GM11168 (cell line): ENCODE measurements at regions not wholly inside any gene's neighbourhood (a gene's known extent, or its start where the extent isn't known, plus 50 kb on each side); places are given as distances from the start of the nearest gene placed in this dataset.
"Not testable (repeated sequence)": the region's sequence is repeated elsewhere in the genome, so short reads cannot be mapped to it uniquely, and the experiment has no call there.

Source experiments
- in situ Hi-C: fragments of 300-500 bp; cut with MboI; formaldehyde crosslinking; loops from one replicate; pipeline ENCODE4 v1.12.0; 2022; ENCODE audit warnings: low sequenced_read_pairs; ENCODE audit not compliant: unreplicated experiment

GRCh38 chr2:116891191-116891590 lies 923.3 kb upstream of the DDX18 start:
- in situ Hi-C loops: no loop called here

GRCh38 chr2:116911540-116911939 lies 903.0 kb upstream of the DDX18 start:
- in situ Hi-C loops: no loop called here

DNA sequence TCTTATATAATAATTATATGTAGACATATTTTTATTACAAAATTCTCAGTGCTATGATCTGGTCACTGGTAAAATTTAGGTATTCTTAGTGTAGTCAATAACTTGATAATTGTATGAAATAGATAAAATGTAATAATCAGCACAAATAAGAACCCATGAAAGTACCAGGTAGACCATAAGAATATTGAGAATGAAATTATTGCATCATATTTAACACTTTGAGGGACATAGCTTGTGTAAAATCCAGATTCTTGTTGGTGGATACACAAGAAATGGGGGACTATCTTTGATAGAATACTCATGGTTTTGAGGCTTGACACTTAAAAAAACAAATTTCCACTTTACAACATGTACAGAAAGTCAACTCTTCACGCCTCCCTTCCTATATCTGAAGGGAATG lies 898.8 kb upstream of the DDX18 start:
- in situ Hi-C loops: no loop called here

- in situ Hi-C loops: no loop called here
Measured at GRCh38 chr2:116917196-116917595, 897.3 kb upstream of the DDX18 start.

DNA sequence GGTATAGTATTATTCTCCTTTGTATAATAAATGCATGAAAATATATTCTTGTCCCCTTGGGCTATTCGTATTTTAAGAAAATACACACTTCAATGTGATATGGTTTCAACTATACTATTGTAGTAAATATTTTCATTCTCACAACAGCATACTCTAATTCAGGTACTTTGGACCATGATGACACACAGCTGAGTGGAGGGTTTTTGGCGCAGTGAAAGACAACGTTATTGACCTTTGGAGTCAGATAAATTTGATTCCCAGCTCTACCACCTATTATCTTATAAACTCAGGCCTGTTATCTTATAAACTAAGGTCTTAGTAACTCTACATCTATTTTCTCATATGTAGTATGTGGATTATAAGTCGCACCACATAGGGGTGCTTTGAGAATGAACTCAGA lies 895.9 kb upstream of the DDX18 start:
- in situ Hi-C loops: no loop called here

DNA sequence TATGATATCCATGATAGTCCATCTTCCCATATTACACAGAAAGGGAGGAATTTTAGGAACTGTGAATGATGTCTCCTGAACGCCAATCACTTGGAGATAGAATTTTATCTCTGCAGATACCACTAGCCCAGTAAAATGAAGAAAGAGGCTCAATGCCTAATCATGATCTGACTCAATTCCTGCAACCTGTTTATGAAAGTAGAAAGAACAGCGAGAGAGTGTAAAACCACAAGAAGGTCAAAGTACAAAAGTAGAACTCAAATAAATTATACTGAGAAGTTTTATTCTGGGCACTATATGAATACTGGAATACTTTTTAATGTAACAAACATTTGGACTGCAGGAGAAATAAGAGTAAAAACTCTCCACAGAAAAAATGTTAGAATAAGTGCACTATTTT lies 892.1 kb upstream of the DDX18 start:
- in situ Hi-C loops: no loop called here

GRCh38 chr2:116924509-116924908 lies 890.0 kb upstream of the DDX18 start:
- in situ Hi-C loops: no loop called here

DNA sequence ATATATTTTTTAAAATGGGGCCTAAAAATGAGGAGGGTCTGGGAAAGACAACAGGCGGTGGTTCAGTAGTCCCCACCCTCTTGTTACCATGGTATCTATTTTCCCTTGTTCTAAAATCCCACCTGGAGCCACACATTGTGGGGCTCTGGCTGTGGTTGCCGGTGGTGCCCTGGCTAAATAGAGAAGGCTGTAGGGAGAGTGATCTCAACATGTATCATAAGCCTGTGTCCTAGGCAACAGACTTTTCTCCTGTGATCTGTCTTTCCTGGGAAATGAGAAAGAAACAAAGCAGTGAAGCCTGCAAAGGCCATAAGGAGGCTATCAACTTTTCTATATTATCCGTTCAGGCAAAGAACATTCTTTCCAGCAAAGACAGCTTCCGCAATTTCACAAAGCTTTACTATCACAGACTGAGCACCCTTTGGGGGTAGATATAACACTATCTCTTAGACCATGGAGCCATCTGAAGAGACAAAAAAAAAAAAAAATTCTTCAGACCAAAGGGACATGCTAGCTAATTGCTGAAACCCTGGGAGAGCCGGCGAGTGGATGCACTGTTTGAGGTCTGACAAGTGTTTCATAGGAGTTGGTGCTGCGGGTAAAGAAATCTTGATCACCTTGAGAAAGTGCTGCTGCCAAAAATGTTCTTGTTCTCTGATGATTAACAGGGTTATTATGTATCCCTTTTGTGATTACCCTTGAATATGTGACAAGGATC lies 879.2 kb upstream of the DDX18 start:
- in situ Hi-C loops: no loop called here

GRCh38 chr2:116948258-116948657 lies 866.2 kb upstream of the DDX18 start:
- in situ Hi-C loops: no loop called here

DNA sequence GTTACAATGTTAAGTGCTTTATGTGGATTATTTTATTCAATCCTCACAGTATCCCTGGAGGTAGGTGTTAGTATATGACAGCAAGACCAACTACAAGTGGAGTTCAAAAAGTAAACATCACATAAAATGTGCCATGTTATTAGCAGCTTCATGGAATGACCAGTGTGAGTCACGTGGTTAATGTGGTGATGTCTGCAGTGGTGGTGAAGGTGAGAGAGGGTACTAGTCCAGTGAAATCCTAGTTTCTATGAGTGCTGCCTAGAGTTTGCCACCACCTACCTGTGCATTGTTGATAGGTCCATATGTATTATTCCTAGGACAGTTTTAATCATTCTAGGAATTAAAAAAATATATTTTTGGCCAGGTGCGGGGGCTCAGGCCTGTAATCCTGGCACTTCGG lies 865.2 kb upstream of the DDX18 start:
- in situ Hi-C loops: no loop called here

DNA sequence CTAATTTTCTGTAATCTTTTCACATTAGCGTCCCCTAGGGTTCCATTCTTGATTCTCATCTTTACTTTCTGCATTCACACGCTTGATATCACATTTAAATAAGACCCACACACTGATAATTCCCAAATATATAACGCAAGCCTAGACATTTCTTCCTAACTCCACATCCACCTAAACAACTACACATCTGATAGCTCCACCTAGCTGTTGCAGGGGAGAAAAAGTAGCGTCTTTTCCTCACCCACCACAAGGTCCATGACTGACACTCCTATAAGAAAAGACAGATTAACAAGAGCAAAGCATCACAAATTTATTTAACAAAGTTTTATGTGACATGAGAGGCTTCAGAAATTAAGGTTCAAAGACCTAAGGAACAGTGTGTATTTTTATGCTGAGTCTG lies 862.2 kb upstream of the DDX18 start:
- in situ Hi-C loops: no loop called here

GRCh38 chr2:116955646-116956045 lies 858.8 kb upstream of the DDX18 start:
- in situ Hi-C loops: no loop called here

- in situ Hi-C loops: no loop called here
Measured at GRCh38 chr2:116975608-116976007, 838.9 kb upstream of the DDX18 start.

GRCh38 chr2:116979916-116980764 lies 834.4 kb upstream of the DDX18 start:
- in situ Hi-C loops: no loop called here

GRCh38 chr2:116987447-116987846 lies 827.0 kb upstream of the DDX18 start:
- in situ Hi-C loops: no loop called here

GRCh38 chr2:116988303-116988702 lies 826.2 kb upstream of the DDX18 start:
- in situ Hi-C loops: no loop called here

DNA sequence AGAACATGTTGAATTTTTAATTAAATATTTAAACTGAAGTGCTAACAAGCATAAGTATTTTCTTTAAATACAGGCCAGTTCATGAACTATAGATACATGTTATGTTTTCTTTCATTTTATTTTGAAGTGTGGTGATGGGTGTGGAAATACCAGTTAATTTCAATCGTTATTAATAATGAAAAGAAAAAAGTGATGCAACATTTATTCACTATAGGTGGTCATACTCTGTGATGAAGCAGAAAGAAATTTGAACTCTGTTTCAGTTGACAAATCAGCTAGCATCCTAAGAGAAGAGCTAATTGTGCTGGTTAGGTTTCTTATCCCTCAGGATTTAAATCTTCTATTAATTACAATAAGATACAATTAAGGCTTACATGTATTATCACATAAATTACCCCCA lies 795.1 kb upstream of the DDX18 start:
- in situ Hi-C loops: no loop called here

DNA sequence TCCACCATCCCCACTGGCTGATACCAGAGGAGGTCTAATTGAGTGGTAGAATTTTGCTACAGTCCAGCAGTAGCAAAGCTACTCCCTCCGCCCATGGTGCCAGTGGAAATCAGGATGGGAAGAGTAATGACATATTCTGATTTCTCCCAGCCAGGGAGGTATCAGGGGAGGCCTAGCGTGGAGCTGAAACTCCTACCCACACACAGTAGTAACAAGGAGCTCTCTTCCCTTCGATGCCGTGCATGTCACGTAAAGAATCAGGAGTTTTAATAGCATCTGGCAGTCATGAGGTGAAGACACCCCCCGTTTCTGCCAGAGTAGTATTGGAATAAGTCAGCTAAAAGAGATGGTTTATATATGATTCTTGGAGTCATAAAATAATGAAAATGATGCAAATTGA lies 786.8 kb upstream of the DDX18 start:
- in situ Hi-C loops: no loop called here

- in situ Hi-C loops: not testable (repeated sequence)
Measured at GRCh38 chr2:117028708-117029107, 785.8 kb upstream of the DDX18 start.

- in situ Hi-C loops: no loop called here
Measured at GRCh38 chr2:117055499-117056375, 758.8 kb upstream of the DDX18 start.

- in situ Hi-C loops: no loop called here
Measured at GRCh38 chr2:117056376-117056748, 758.1 kb upstream of the DDX18 start.
